ENCODE measurements at regions not wholly inside any gene's neighbourhood (a gene's known extent, or its start where the extent isn't known, plus 50 kb on each side); places are given as distances from the start of the nearest gene placed in this dataset.
"Not testable (repeated sequence)": the region's sequence is repeated elsewhere in the genome, so short reads cannot be mapped to it uniquely, and the experiment has no call there.

DNA sequence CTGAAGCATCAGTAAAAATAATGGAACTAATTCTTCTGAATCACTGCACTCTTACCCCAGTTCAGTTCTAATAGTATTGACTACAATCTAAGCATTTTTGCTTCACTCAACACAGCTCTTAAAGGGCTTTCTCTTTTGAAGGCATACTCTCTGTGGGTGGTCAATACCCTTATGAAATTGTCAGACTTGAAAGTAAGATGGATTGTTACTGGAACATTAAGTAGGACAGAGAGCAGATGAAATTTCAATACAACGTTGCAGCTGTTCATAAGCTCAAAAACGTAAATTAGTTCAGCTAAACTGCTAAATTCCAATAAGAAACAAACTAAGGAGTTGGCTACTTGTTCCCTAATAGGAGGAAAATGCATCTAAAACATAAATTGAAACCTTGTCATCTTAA, 352.3 kb upstream of the TENM3 start:
- no peak for DNase-seq (ENCODE audit: low spot score)
- intact Hi-C loops (cut with DNase I): no loop called here

DNA sequence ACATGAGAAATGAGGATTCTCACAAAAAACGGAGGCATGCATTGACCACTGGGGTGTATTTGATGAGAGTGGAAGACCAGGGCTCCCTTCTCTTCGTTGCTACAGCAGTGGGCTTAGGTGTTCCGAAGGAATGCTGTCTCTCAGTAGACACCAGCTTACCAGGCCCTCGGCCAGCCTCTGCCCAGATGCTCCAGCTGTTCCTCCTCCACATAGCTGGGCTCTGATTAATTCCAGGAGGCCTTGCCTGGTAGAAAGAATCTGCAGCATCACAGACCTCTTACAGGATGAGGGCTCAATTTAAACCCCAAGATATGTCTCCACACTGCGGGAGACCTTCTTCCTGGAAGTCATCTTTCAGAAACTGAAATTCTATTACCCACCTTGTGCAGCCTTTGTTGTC, 346.6 kb upstream of the TENM3 start:
- no peak for DNase-seq (ENCODE audit: low spot score)
- intact Hi-C loops (cut with DNase I): no loop called here

DNA sequence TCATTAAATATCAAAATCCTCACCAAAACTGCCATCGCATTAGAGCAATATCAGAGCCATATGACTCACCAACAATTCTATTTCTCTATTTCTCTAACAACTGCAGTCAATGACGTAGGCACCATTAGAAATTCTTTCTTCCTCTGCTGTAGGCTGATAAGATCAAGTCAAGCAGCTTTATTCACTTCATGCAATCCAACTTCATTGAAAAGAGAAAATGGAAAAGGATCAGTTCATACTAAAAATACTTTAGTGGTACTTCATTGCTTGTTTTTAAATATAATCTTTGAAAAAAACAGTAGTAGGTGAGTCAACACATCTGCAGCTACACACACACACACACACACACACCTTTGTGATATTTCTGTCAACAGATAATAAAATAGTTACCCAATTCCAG, 345.3 kb upstream of the TENM3 start:
- intact Hi-C loops (cut with DNase I): no loop called here
- no peak for DNase-seq (ENCODE audit: low spot score)

DNA sequence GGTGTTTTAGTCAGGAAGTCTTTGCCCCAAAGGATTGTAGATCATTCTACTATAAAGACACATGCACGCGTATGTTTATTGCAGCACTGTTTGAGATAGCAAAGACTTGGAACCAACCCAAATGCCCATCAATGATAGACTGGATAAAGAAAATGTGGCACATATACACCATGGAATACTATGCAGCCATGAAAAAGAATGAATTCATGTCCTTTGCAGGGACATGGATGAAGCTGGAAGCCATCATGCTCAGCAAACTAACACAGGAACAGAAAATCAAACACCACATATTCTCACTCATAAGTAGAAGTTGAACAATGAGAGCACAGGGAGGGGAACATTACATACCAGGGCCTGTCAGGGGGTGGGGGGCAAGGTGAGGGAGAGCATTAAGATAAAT, 340.8 kb upstream of the TENM3 start:
- intact Hi-C loops (cut with DNase I): not testable (repeated sequence)

DNA sequence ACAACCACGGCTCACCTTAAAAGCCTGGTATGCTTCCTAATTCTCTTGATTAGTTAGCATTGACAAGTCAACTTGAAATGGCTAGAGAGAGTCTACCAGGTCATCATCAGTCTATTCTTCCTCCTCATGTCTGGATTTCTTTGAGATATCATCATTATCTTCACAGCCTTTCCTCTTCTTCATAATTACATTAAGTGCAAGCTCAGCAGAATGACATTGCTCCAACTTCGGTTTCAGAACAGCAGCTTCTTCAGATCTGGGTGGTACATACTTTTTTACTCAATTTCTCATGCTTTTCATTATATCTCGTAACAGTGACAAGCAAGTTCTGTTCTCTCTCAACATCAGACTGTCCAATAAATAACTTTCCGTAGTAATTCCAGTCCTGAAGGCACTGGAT, 337.5 kb upstream of the TENM3 start:
- intact Hi-C loops (cut with DNase I): no loop called here
- DNase-seq (ENCODE audit: low spot score): no peak

More for the DNA sequence above, 340.8 kb upstream of the TENM3 start:
- not testable (repeated sequence) for DNase-seq (ENCODE audit: low spot score)

DNA sequence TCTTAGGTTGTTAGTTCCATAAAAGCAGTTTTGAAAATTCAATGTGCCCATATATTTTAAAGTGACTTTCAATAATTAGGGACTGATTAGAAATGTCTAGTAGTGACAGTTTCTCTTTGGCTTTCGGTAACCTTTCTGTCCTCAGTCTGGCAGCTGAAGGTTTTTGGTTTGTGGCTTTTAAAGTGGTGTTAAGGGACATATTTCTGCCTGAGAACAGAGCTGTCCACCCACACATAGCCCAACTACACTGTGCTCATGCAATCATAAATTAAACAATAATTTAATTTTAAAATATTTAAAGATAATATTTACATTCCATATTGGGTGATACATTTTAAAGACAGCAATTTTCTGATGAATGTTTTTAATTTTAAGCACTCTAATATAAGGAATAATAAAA, 335.0 kb upstream of the TENM3 start:
- intact Hi-C loops (cut with DNase I): no loop called here
- DNase-seq (ENCODE audit: low spot score): no peak

DNA sequence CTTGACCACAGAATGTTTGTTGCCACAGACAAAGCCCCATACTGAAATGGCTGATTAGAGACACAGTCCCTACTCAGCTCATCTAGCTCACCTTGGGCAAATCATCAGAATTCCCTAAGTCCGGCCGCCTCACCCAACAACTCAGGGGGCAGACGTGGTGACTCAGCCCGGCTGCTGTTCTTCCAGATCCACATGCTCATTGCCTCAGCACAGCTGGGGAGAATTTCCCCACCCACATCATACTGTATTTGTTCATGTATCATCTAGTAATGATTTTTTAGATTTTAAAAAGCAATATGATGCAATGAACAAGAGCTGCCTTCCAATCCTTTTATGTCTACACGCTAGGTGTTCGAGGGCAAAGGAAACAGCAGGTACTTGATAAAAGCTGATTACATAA, 333.8 kb upstream of the TENM3 start:
- intact Hi-C loops (cut with DNase I): no loop called here
- DNase-seq (ENCODE audit: low spot score): no peak

DNA sequence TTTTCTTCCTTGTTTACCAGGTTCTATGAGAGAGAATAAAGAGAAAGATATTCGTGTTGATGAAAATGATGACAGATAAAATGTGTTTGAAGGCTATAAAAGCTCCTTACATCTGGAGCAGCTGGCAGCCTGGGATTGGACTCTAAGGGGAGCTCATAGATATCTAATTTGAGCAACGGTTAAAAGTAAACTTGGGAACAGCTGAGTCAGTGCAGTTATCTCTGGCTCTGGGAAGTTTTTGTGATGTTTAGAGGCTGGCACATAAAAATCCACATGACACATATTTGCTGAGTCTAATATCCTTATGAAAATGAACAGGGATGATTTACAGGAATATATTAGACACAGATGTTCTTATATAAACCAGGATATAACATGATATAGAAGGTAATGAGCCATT, 331.8 kb upstream of the TENM3 start:
- intact Hi-C loops (cut with DNase I): no loop called here
- no peak for DNase-seq (ENCODE audit: low spot score)

DNA sequence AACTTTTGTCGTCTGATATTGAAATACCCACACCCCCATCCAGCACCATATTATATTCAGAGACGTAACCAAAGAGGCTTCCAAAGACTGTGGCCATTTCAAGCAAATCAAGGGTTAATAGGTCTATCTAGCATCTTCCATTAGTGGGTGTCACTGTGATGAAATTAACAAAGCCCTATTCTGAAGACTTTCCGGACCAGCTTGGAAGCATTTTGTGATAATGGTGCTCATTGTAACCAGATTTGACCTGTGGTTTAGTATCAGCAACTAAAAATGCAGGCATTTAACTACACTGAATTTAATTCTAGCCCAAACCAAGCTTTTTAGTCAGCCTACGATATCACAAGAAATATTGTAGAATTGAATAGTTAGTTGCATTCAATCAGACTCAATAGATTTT, 309.7 kb upstream of the TENM3 start:
- intact Hi-C loops (cut with DNase I): no loop called here
- no peak for DNase-seq (ENCODE audit: low spot score)

DNA sequence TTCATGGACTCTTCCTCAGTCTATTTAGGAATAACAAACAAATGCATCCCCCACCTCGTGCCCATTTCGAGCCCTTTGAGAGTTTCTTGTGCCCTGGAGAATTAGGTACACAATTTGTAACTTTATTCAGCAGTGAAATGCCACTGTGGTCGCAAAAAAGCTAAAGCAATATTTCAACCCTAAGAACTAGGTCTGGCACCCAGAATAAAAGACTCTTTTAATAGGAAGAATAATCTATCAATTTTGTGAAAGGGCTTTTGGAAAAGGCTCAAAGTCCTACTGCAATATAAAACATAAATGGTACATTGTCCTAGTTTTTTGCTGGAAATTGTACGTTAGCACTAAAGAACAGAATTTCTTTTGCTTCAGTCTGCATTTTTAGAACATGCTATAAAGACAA, 304.6 kb upstream of the TENM3 start:
- intact Hi-C loops (cut with DNase I): no loop called here

DNA sequence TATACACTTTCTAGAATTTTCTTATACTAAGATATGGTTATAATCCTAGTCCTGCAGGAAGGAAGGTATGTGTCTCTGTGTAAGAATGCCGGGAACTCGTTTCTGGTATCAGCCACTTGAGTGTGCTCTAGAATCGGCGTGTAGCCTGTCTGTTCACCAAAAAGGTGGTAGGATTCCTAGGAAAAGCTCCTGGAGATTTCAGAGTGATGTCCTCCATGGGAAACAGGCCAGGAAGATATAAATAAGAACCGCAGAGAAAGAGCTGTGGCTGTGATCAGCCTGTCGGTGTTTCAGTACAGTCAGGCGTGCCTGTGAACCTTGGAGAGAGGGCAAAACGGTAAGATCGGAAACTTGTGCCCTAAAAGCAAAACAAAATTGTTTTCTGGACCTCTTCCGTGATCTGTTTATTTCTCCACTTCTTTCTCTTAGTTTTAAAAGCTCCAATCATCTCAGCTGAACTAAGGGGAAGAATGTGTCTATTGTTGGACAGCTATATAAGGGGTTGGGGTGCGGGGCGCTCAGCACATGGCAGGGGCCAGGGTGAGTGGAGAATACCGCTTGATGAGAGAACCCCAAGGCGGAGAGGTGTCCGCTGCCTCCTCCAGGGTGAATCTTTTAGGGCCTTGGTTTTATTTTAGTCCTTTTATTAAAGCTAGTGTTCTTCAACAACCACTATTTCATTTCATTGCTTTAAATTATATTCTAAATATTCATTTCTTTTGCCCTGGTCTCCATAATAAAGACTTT, 303.8 kb upstream of the TENM3 start:
- no peak for DNase-seq (ENCODE audit: low spot score)
- intact Hi-C loops (cut with DNase I): no loop called here

More for the DNA sequence above, 304.6 kb upstream of the TENM3 start:
- no peak for DNase-seq (ENCODE audit: low spot score)

DNA sequence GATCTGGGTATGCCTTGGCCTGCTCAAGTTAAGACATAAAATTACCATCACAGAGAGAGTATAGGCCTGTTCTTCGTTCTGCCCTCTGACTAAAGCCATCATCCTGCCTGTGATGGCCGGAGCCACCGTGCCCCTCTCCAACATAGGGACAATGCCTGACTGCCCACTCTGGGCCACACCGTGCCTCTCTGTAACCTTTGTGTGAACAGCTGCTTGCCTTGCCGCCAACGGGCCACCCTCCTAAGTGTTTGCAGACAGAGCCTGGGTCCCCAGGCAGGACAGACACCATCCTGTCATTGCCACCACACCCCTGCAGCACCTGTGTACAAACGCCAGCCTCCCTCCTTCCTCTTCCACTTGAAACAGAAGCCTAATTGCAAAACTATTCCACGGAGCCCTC, 298.7 kb upstream of the TENM3 start:
- intact Hi-C loops (cut with DNase I): no loop called here
- no peak for DNase-seq (ENCODE audit: low spot score)

DNA sequence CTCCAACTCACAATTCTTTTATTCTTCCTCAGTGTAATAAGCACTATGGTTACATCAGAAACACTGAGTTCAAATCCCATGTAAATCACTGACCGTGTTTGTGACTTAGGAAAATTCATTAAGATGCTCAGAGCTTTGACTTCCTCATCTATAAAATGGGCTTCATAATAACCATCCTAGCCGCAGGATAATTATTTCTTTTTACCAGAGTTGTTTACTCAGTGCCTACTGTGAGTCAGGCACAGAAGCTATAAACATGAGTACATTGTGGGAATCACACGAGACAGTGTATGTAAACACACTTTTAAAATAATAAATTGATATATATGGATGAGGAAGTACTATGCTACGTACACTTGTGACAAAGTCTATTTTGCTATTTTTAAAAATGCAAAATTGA, 296.3 kb upstream of the TENM3 start:
- no peak for DNase-seq (ENCODE audit: low spot score)
- intact Hi-C loops (cut with DNase I): no loop called here

DNA sequence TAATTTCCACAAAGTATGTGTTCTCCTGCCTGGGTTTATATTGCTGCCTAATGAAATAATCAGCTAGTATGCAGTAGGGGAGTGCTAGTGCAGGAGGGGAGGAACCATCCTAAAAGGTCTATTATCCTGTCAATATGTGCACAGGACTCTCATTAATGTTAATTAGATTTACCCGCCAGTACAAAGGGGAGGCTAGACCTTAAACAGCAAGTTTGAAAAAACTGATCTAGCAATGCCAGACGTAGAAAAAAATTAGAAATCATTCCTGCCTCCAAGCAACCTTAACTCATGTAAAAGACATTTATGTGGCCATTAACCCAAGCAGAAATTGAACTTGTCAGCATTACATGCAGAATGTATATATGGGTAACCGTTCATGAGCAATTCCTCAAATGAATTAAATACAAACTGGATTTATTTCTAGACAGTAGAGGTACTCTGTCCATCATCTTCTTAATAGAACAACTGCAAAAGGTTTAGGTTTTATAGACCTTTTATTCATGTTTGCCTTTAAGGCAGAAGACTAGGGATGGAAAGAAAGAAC, 294.3 kb upstream of the TENM3 start:
- intact Hi-C loops (cut with DNase I): no loop called here
- no peak for DNase-seq (ENCODE audit: low spot score)

DNA sequence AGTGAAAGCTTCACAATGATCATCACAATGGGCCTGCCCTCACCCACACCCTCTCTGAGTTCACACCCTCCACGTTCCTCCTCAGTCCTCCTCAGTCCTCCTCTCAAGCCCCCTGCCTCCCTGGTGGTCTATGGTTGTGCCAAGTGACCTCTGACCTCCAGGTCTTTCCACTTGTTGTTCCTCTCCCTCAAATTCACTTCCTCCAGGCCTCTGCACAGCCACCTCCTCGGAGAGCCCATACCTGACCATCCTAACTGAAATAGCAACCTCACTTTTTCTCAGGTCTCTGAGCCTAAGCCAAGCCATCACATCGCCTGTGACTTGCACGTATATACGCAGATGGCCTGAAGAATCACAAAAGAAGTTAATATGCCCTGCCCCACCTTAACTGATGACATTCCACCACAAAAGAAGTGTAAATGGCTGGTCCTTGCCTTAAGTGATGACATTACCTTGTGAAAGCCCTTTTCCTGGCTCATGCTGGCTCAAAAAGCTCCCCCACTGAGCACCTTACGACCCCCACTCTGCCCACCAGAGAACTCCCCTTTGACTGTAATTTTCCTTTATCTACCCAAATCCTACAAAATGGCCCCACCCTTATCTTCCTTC, 293.4 kb upstream of the TENM3 start:
- intact Hi-C loops (cut with DNase I): no loop called here
- no peak for DNase-seq (ENCODE audit: low spot score)

DNA sequence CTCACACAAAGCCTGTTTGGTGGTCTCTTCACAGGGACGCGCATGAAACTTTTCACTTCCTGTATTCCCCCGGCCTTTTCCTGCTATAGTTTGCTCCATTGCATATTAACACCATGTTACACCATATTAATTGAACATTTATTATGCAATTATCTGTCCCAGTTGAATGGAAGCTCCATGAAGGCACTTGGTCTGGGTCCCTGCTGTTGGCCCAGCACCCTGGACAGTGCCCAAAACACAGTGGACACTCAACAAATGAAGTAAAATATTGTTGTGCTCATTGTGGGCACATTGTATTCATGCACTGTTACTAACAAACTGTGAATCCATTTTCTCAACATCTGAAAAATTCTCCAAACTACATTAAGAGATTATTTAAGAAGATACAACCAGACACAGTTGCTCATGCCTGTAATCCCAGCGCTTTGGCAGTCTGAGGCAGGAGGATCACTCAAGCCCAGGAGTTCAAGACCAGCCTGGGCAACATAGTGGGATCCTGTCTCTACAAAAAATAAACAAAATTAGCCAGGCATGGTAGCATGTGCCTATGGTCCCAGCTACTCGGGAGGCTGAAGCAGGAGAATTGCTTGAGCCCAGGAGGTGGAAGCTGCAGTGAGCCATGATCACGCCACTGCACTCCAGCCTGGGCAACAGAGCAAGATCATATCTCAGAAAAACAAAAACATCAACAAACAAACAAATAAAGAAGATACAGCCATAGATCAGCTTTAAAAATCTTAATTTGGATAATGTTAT, 292.7 kb upstream of the TENM3 start:
- intact Hi-C loops (cut with DNase I): no loop called here

DNA sequence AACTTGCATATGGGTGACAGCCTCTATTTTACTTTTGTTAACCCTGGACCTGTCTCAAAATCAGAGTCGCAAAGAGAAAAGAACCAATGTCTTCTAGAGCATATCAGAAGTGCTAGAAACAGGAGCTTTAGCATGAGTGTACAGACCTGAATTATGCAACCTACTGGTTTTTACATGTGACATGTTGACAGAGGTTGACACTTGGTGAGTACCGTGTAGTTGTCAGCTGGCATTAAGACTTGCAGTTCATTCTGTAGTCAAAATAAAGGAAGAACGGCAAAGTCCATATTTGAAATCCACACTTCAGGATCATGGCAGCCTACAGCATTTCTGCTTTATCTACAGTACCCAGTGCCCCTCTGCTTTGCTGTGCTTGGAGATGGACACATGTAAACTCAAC, 291.9 kb upstream of the TENM3 start:
- DNase-seq (ENCODE audit: low spot score): no peak
- intact Hi-C loops (cut with DNase I): no loop called here

More for the DNA sequence above, 292.7 kb upstream of the TENM3 start:
- DNase-seq (ENCODE audit: low spot score): no peak

DNA sequence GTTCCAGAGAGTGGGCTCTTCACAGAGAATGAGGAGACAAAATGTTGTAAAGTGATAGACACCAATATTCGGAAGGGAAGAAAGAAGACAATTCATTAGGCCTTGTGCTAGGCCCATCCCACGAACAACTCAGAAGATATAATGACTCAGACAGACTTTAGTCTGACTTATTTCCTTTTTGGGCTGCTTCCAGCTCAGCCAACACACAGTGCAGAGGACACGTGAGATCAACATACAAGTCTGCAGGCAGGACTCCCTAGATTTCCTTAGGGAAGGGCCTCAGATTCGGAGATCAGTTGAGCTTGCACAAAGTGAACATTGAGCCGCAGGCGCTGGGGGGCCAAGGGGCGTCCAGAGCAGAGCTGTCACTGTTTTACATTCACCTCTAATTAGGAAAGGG, 290.7 kb upstream of the TENM3 start:
- DNase-seq (ENCODE audit: low spot score): no peak

DNA sequence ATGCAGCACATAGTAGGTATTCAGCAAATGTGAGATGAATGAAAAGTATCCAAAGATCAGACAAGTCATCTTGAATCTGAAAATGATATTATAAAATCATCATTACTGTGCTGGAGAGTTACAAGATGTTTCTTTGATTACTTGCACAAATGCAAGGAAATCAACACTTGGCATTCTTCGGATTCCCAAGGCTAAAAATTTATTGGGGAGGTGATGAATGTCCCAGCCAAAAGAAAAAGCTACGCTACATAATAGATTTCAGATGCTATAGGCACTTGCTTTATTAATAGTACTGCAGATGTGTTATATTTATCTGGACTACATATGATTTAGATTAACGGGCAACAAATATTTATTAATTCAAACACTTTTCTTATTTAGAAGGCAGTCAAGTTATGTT, 286.7 kb upstream of the TENM3 start:
- no peak for DNase-seq (ENCODE audit: low spot score)
- intact Hi-C loops (cut with DNase I): no loop called here

More for the DNA sequence above, 290.7 kb upstream of the TENM3 start:
- intact Hi-C loops (cut with DNase I): no loop called here

DNA sequence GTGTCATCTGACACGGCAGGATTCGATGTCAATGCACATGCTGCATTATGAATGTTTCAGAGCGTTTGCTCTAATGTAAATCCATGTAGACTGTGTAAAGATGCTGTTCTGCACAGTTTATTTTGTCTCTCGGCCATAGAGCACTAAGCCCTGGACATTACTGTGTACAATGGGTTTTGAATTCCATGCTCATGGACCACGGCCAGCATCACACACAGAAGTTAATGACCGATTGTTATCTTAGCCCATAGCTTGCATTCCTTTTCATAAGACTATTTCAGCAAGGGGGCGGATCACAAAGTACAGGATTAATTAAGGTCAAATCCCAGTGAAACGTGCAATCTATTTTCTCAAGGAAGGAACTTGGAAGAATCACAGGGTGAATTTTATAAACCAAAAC, 286.1 kb upstream of the TENM3 start:
- intact Hi-C loops (cut with DNase I): no loop called here
- DNase-seq (ENCODE audit: low spot score): no peak

Measured in posterior vena cava (tissue), 2 donors.